Panc1 (cell line): ENCODE measurements at regions not wholly inside any gene's neighbourhood (a gene's known extent, or its start where the extent isn't known, plus 50 kb on each side); places are given as distances from the start of the nearest gene placed in this dataset.

ENCODE experiments used
- ATAC-seq: fragments of 200-7000 bp; cut with Tn5 transposase; 2 replicates; pipeline ENCODE4 v1.9.1; 2020; ENCODE audit warnings: mild to moderate bottlenecking, moderate library complexity
- BruUV-seq: library from RNA; stranded (reverse); fragments of 400-500 nt; replicated peaks from 2 replicates; lab custom pipeline; 2021; lab: Mats Ljungman, UMichigan
- CTCF ChIA-PET: fragments of 300-600 bp; sonication (Branson Sonifier 250); formaldehyde crosslinking; loops from one replicate; lab custom pipeline; 2022; ENCODE audit warnings: antibody characterized with exemption; lab: Charles Lee
- POLR2A ChIA-PET: fragments of 300-600 bp; sonication (Branson Sonifier 250); formaldehyde crosslinking; loops from one replicate; lab custom pipeline; 2022; ENCODE audit warnings: antibody characterized with exemption; lab: Charles Lee
- DNase-seq: peaks from one replicate; pipeline ENCODE4 v3.0.0-alpha.2; 2010; ENCODE audit warnings: low read depth, low spot score
- H3K27ac ChIP-seq: 2 replicates; pipeline ENCODE4 v1.5.1; 2011; ENCODE audit warnings: mild to moderate bottlenecking, low read length, inconsistent platforms
- H3K27me3 ChIP-seq: fragments of 200-500 bp; sonication (Bioruptor generic); 2 replicates; pipeline ENCODE4 v1.6.0; 2014; ENCODE audit warnings: low read length, inconsistent platforms; ENCODE audit not compliant: control insufficient read depth, insufficient read depth
- H3K36me3 ChIP-seq: fragments of 200-500 bp; sonication (Bioruptor generic); 2 replicates; pipeline ENCODE4 v1.5.1; 2014; ENCODE audit warnings: inconsistent platforms, mild to moderate bottlenecking, low read length, moderate library complexity; ENCODE audit not compliant: control insufficient read depth, insufficient read depth
- H3K4me1 ChIP-seq: 2 replicates; pipeline ENCODE4 v1.5.1; 2011; ENCODE audit warnings: inconsistent platforms, mild to moderate bottlenecking, low read length, moderate library complexity; ENCODE audit not compliant: control insufficient read depth, insufficient read depth
- H3K4me3 ChIP-seq, 2 experiments: 2 replicates each; pipeline ENCODE4 v1.5.1; 2011 to 2012; ENCODE audit warnings: low read depth in 2 of 2, low read length in 2 of 2, mild to moderate bottlenecking in 2 of 2, inconsistent platforms in 1 of 2, moderate library complexity in 1 of 2
- H3K9me3 ChIP-seq: fragments of 200-500 bp; sonication (Bioruptor generic); 2 replicates; pipeline ENCODE4 v1.5.1; 2014; ENCODE audit warnings: low read depth, mild to moderate bottlenecking, inconsistent platforms, low read length, moderate library complexity; ENCODE audit not compliant: control insufficient read depth, insufficient read depth
- POLR2AphosphoS5 ChIP-seq: IDR thresholded peaks from 2 replicates; pipeline ENCODE4 v1.6.1; 2012; ENCODE audit warnings: mild to moderate bottlenecking, low read depth, low read length, moderate library complexity
- SIN3A ChIP-seq: IDR thresholded peaks from 2 replicates; pipeline ENCODE4 v1.6.1; 2012; ENCODE audit warnings: low read depth, mild to moderate bottlenecking, low read length, moderate library complexity, borderline replicate concordance; ENCODE audit not compliant: insufficient read depth
- TCF7L2 ChIP-seq: IDR thresholded peaks from 2 replicates; pipeline ENCODE4 v1.6.1; 2011; ENCODE audit warnings: mild to moderate bottlenecking, low read depth, low read length, inconsistent platforms
- in situ Hi-C: cut with HindIII; loops from 2 replicates; pipeline ENCODE4 v1.10.0; 2016; ENCODE audit warnings: low sequenced_read_pairs, low pct_unique_long_range_greater_than_20kb
- intact Hi-C: fragments of 100-400 bp; cut with micrococcal nuclease; formaldehyde crosslinking; loops from one replicate; pipeline ENCODE4 v1.10.0; 2022; ENCODE audit not compliant: unreplicated experiment
- TF ChIP-seq, protein P1 (sequence below): fragments of 450-650 bp; IDR thresholded peaks from 2 replicates; pipeline ENCODE4 v1.5.1; 2017; ENCODE audit warnings: mild to moderate bottlenecking
- TF ChIP-seq, protein P2 (sequence below), 2 experiments: IDR thresholded peaks; 2 replicates each; pipeline ENCODE4 v1.6.1; 2011 to 2012; ENCODE audit warnings: low read depth in 2 of 2, control low read depth in 1 of 2, low read length in 1 of 2, mild to moderate bottlenecking in 1 of 2, moderate library complexity in 1 of 2; ENCODE audit not compliant: insufficient read depth in 1 of 2

DNA sequence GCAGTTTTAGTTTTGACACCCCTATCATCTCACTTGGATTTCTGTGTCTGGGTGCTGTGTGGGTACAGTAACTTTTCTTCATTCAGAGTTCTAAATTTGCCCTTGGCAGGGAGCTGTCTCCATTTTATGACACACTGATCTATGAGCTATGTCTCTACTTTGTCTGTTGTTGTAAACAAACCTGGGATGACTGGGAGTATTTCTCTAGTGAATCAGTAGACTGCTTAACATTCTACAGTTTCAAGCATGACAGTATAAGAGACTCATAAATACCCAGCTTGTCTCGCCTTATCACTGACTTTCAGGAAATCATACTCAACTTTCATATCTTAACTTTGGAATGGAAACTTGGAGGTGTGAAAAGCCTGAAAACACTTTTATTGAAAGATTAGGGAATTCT, 212.1 kb upstream of the NUDT12 start:
- no peak for ATAC-seq
- POLR2A ChIA-PET = no interaction called here
- Histone ChIP-seq H3K36me3 (no peaks in the 10 kb centered on the region), H3K27ac (no peak overlapping the region), H3K27me3 (no peaks in the 10 kb centered on the region), H3K4me1 (no peaks in the 10 kb centered on the region), H3K4me3 (no peak overlapping the region), H3K9me3 (no peaks in the 10 kb centered on the region)
- DNase-seq = no peak
- TF ChIP-seq, protein P1, sequence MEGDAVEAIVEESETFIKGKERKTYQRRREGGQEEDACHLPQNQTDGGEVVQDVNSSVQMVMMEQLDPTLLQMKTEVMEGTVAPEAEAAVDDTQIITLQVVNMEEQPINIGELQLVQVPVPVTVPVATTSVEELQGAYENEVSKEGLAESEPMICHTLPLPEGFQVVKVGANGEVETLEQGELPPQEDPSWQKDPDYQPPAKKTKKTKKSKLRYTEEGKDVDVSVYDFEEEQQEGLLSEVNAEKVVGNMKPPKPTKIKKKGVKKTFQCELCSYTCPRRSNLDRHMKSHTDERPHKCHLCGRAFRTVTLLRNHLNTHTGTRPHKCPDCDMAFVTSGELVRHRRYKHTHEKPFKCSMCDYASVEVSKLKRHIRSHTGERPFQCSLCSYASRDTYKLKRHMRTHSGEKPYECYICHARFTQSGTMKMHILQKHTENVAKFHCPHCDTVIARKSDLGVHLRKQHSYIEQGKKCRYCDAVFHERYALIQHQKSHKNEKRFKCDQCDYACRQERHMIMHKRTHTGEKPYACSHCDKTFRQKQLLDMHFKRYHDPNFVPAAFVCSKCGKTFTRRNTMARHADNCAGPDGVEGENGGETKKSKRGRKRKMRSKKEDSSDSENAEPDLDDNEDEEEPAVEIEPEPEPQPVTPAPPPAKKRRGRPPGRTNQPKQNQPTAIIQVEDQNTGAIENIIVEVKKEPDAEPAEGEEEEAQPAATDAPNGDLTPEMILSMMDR = no peak
- TF ChIP-seq SIN3A (no peak), POLR2AphosphoS5 (no peak), TCF7L2 (no peak)
- TF ChIP-seq, protein P2, sequence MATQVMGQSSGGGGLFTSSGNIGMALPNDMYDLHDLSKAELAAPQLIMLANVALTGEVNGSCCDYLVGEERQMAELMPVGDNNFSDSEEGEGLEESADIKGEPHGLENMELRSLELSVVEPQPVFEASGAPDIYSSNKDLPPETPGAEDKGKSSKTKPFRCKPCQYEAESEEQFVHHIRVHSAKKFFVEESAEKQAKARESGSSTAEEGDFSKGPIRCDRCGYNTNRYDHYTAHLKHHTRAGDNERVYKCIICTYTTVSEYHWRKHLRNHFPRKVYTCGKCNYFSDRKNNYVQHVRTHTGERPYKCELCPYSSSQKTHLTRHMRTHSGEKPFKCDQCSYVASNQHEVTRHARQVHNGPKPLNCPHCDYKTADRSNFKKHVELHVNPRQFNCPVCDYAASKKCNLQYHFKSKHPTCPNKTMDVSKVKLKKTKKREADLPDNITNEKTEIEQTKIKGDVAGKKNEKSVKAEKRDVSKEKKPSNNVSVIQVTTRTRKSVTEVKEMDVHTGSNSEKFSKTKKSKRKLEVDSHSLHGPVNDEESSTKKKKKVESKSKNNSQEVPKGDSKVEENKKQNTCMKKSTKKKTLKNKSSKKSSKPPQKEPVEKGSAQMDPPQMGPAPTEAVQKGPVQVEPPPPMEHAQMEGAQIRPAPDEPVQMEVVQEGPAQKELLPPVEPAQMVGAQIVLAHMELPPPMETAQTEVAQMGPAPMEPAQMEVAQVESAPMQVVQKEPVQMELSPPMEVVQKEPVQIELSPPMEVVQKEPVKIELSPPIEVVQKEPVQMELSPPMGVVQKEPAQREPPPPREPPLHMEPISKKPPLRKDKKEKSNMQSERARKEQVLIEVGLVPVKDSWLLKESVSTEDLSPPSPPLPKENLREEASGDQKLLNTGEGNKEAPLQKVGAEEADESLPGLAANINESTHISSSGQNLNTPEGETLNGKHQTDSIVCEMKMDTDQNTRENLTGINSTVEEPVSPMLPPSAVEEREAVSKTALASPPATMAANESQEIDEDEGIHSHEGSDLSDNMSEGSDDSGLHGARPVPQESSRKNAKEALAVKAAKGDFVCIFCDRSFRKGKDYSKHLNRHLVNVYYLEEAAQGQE (IDR thresholded peaks at IDR 0.05; ENCODE audit: insufficient read depth in 1 of 2, low read depth in 2 of 2, low read length in 1 of 2) = no peak
- intact Hi-C loops = no loop called here
- in situ Hi-C loops = no loop called here
- CTCF ChIA-PET = no interaction called here
- BruUV-seq = no TSS peak

GRCh38 chr5:103772248-103772647, 209.7 kb upstream of the NUDT12 start:
- POLR2A ChIA-PET = no interaction called here
- no TSS peak for BruUV-seq
- ATAC-seq (no peak), DNase-seq (no peak)
- H3K27me3 ChIP-seq = no peaks in the 10 kb centered on the region
- no peaks in the 10 kb centered on the region for H3K36me3 ChIP-seq
- H3K4me1 ChIP-seq = no peaks in the 10 kb centered on the region
- in situ Hi-C loops = no loop called here
- intact Hi-C loops = no loop called here
- H3K27ac ChIP-seq = no peak overlapping the region
- no peak for TF ChIP-seq SIN3A
- TF ChIP-seq, protein P1 = no peak
- no peak for TF ChIP-seq TCF7L2
- TF ChIP-seq, protein P2 (IDR thresholded peaks at IDR 0.05; ENCODE audit: insufficient read depth in 1 of 2, low read depth in 2 of 2, low read length in 1 of 2) = no peak
- no peak for TF ChIP-seq POLR2AphosphoS5
- H3K9me3 ChIP-seq = no peaks in the 10 kb centered on the region
- no peak overlapping the region for H3K4me3 ChIP-seq
- CTCF ChIA-PET = no interaction called here
